Astrocyte (in vitro differentiated cells and primary cell): ENCODE measurements at regions not wholly inside any gene's neighbourhood (a gene's known extent, or its start where the extent isn't known, plus 50 kb on each side); places are given as distances from the start of the nearest gene placed in this dataset.

ENCODE experiments used
- EZH2 ChIP-seq: IDR thresholded peaks from 2 replicates; pipeline ENCODE4 v1.6.1; 2012; ENCODE audit warnings: mild to moderate bottlenecking, low read length, inconsistent platforms; ENCODE audit not compliant: insufficient read depth
- TF ChIP-seq, protein P1 (sequence below): IDR thresholded peaks from 2 replicates; pipeline ENCODE4 v1.5.1; 2011; ENCODE audit warnings: low read depth, mild to moderate bottlenecking, inconsistent platforms, low read length, moderate library complexity; ENCODE audit not compliant: insufficient read depth

DNA sequence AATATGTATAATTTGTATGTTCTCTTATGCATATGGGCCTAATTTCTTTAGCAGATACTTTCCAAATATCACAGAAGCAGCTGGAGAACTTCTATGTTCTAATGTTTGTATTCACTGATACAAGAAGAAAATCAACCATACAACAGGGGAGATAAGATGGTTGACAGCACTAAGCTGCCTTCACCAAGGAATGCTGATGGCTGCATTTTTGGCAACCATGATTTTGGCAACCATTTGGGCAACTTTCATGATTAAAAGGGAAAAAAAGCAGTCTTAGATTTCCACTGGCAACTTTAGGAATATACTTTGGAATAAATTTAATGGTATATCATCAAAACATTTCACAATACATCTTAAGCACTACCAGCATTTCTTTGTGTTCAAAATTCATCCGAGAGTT lies 740.3 kb upstream of the CDH6 start:
- no peak for TF ChIP-seq EZH2
- TF ChIP-seq, protein P1, sequence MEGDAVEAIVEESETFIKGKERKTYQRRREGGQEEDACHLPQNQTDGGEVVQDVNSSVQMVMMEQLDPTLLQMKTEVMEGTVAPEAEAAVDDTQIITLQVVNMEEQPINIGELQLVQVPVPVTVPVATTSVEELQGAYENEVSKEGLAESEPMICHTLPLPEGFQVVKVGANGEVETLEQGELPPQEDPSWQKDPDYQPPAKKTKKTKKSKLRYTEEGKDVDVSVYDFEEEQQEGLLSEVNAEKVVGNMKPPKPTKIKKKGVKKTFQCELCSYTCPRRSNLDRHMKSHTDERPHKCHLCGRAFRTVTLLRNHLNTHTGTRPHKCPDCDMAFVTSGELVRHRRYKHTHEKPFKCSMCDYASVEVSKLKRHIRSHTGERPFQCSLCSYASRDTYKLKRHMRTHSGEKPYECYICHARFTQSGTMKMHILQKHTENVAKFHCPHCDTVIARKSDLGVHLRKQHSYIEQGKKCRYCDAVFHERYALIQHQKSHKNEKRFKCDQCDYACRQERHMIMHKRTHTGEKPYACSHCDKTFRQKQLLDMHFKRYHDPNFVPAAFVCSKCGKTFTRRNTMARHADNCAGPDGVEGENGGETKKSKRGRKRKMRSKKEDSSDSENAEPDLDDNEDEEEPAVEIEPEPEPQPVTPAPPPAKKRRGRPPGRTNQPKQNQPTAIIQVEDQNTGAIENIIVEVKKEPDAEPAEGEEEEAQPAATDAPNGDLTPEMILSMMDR = no peak
